ENCODE measurements at regions not wholly inside any gene's neighbourhood (a gene's known extent, or its start where the extent isn't known, plus 50 kb on each side); places are given as distances from the start of the nearest gene placed in this dataset.

DNA sequence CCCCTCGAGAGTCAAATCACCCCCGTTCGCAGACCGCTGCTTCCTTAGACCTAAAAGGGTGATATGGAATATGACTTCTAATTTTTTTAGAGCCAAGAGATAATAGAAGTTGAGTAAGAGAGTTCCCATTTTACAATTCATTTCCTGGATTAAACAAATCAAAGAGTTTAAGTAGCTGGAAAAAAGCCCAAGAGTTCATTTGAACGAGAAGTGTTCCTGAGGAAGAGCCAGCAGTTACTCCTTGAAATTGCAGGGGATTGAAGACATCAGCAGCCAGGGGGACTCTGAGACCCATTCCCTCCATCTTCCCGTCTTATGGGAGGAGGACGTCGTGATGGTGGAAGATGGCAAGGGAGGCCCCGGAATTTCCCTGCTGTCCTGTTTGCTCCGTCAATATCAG, 277.0 kb downstream of the WDR11 start:
- TF ChIP-seq, protein P1, sequence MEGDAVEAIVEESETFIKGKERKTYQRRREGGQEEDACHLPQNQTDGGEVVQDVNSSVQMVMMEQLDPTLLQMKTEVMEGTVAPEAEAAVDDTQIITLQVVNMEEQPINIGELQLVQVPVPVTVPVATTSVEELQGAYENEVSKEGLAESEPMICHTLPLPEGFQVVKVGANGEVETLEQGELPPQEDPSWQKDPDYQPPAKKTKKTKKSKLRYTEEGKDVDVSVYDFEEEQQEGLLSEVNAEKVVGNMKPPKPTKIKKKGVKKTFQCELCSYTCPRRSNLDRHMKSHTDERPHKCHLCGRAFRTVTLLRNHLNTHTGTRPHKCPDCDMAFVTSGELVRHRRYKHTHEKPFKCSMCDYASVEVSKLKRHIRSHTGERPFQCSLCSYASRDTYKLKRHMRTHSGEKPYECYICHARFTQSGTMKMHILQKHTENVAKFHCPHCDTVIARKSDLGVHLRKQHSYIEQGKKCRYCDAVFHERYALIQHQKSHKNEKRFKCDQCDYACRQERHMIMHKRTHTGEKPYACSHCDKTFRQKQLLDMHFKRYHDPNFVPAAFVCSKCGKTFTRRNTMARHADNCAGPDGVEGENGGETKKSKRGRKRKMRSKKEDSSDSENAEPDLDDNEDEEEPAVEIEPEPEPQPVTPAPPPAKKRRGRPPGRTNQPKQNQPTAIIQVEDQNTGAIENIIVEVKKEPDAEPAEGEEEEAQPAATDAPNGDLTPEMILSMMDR (IDR thresholded peaks at IDR 0.05; ENCODE audit: insufficient read depth, low read depth, low read length, missing control alignments) = no peak
- H3K4me3 ChIP-seq (ENCODE audit: low read depth, low read length) = no peak overlapping the region
- DNase-seq (ENCODE audit: low read depth) = no peak

DNA sequence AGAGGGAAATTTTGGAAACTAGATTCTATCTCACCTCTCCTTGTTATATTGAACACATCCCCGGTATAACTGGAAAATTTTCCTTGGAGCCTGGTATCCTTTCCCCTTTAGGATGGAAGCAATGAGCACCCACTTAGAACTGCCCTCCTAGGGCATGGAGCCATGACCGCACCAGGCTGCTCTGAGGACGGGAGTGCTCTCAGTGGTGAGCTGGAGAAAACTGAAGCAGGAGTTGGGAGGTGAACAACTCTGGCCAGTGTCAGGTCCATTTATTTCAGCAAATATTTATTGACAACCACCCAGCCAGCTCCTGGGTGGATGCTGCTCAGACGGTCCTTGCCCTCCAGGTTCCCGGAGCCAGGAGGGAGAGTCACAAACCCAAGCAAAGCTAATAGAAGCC, 278.1 kb downstream of the WDR11 start:
- DNase-seq (ENCODE audit: low read depth) = no peak
- H3K4me3 ChIP-seq (ENCODE audit: low read depth, low read length) = no peak overlapping the region
- TF ChIP-seq, protein P1 (IDR thresholded peaks at IDR 0.05; ENCODE audit: insufficient read depth, low read depth, low read length, missing control alignments) = no peak

DNA sequence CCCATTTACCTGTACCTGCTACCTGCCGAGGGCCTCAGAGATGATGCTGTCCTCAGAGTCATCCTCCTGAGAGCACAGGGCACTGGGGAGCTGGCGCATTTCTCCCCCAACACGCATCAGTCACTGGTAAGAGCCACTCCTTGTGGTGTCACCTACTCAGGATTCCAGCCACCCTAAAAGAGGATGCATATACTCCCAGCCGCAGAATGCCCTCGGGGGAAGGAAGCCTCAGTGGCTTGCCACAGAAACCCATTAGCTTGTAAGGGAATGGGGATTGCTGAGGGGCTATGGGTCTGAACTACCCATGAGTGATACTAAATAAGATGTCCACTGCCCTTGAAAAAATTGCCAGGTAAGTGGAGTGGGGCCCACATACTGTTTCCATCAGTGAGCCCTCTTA, 279.2 kb downstream of the WDR11 start:
- H3K4me3 ChIP-seq (ENCODE audit: low read depth, low read length) = no peak overlapping the region
- DNase-seq (ENCODE audit: low read depth) = no peak
- TF ChIP-seq, protein P1 (IDR thresholded peaks at IDR 0.05; ENCODE audit: insufficient read depth, low read depth, low read length, missing control alignments) = no peak

DNA sequence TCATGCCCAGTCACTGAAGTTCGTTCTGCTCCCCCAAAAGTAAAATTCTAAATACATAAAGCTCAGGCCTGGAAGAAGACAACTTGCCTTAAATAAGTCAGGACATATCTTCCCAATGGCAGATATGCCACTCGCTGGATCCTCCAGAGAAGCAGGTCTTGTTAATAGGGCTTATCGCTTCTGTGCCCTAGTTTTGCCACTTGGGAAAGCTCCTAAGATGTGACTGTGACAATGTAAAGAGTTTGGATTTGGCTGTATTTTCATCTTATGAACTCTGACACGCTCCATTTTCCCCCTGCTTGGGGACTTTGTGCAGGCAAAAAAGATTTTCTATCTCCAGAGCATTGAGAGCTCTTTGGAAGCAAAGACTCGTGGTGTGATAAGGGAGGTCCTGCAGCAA, 279.9 kb downstream of the WDR11 start:
- no peak for DNase-seq (ENCODE audit: low read depth)
- no peak overlapping the region for H3K4me3 ChIP-seq (ENCODE audit: low read depth, low read length)
- TF ChIP-seq, protein P1 (IDR thresholded peaks at IDR 0.05; ENCODE audit: insufficient read depth, low read depth, low read length, missing control alignments) = no peak

DNA sequence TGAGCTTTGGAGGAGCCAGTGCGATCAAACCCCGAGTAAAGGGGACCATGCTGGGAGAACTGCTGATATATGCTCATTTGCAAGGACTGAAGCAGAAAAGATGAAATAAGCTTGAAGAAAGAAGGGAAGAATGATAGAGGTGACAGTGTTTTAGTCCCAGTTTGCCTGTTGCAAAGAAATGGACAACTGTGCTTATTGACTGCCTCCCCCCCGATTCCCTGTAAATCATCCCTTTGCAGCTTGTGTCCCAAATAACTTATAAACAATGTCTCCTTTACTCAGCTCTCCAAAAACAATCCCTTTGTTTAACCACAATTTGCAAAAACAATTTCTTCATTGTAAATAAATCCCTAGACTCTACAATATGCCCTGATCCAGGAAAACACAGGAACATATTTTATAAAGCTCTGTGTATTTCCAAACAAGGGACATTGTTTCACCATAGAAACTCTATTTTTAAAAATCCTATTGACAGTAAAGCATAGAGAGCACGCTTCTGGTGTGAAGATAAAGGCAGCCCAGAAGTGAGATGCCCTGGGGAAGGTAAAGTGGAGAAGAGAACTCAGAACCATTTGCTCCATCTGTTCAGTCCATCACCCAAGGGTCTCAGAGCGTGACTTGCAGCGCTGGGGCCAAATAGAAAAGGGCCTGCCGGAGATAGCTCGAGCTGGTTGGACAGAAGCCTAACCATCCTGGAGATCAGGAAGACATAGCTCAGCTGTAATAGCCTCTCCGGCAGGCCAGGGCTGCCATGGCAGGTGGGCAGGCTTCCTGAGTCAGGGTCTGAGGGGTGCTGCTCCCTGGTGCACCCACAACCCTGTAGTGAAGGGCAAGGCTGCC, 280.5 kb downstream of the WDR11 start:
- DNase-seq (ENCODE audit: low read depth) = no peak
- TF ChIP-seq, protein P1 (IDR thresholded peaks at IDR 0.05; ENCODE audit: insufficient read depth, low read depth, low read length, missing control alignments) = no peak
- H3K4me3 ChIP-seq (ENCODE audit: low read depth, low read length) = no peak overlapping the region

DNA sequence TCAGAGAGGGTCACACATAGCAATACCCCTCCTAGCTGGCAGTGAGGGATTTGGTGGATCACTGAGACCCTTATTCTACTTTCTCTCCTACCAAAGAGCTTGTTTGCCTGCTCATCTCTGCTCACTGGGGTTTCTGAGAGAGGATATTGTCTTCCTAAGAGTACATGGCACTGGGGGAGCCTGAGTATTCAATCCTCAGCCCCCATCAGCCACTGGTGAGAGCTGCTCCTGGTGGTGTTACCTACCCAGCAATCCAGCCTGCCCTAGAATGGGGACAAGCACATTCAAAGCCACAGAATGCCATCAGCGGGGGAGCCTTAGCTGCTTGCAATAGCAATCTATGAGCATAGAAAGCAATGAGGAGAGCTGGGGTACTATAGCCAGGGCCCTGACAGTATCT, 281.1 kb downstream of the WDR11 start:
- TF ChIP-seq, protein P1 (IDR thresholded peaks at IDR 0.05; ENCODE audit: insufficient read depth, low read depth, low read length, missing control alignments) = no peak
- H3K4me3 ChIP-seq (ENCODE audit: low read depth, low read length) = no peak overlapping the region
- no peak for DNase-seq (ENCODE audit: low read depth)

DNA sequence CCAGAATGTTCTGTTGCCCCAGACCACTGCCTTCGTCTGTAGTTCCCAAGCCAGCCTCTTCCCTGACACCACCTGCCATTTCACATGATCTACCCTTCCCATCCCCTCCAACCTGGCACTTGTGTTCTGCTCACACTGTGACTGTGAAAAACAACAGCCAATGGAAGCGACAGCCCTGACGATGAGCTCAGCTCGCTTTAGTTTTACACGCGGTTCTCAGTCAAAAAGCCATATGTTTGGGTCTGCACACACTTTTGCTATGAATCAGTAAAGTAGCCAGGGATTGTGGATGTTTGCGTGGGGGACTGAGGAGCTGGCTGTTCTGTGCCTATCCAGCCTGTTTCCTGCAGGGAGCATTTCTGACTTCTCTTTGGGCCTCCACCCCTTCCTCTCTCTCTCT, 282.7 kb downstream of the WDR11 start:
- TF ChIP-seq, protein P1 (IDR thresholded peaks at IDR 0.05; ENCODE audit: insufficient read depth, low read depth, low read length, missing control alignments) = no peak
- no peak for DNase-seq (ENCODE audit: low read depth)
- H3K4me3 ChIP-seq (ENCODE audit: low read depth, low read length) = no peak overlapping the region

All from GM12865 (cell line).